ENCODE measurements at regions not wholly inside any gene's neighbourhood (a gene's known extent, or its start where the extent isn't known, plus 50 kb on each side); places are given as distances from the start of the nearest gene placed in this dataset.

DNA sequence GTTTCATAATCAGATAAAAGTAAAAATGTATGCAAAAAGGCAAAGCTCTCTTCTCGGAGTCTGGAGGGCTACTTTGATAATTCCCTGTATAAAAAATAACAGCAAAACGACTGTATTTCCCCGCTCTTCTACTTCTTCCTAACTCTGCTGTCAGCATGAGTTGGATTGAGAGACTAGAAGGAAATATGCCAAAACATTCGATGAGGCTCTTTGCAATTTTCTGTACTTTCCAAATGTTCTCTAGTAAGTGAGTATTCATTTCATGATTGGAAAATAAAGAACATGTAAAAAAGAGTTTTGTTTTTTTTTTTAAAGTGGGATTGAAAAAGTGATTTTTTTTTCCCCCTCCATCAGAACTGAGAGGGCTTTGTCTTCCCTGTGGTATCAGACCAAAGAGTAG, 677.5 kb downstream of the ACTL7B start:
- TF ChIP-seq, protein P1, sequence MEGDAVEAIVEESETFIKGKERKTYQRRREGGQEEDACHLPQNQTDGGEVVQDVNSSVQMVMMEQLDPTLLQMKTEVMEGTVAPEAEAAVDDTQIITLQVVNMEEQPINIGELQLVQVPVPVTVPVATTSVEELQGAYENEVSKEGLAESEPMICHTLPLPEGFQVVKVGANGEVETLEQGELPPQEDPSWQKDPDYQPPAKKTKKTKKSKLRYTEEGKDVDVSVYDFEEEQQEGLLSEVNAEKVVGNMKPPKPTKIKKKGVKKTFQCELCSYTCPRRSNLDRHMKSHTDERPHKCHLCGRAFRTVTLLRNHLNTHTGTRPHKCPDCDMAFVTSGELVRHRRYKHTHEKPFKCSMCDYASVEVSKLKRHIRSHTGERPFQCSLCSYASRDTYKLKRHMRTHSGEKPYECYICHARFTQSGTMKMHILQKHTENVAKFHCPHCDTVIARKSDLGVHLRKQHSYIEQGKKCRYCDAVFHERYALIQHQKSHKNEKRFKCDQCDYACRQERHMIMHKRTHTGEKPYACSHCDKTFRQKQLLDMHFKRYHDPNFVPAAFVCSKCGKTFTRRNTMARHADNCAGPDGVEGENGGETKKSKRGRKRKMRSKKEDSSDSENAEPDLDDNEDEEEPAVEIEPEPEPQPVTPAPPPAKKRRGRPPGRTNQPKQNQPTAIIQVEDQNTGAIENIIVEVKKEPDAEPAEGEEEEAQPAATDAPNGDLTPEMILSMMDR (conservative IDR thresholded peaks at IDR 0.05; ENCODE audit: low read depth in 2 of 2): no peak
- TF ChIP-seq ZNF114 (CRISPR knock-in tag; IDR thresholded peaks at IDR 0.05): no peak
- TF ChIP-seq POLR2AphosphoS5 (IDR thresholded peaks at IDR 0.05; ENCODE audit: low read depth): no peak
- TF ChIP-seq EZH2 (IDR thresholded peaks at IDR 0.05; ENCODE audit: low read depth, unreplicated experiment): no peak
- TF ChIP-seq, protein P2, sequence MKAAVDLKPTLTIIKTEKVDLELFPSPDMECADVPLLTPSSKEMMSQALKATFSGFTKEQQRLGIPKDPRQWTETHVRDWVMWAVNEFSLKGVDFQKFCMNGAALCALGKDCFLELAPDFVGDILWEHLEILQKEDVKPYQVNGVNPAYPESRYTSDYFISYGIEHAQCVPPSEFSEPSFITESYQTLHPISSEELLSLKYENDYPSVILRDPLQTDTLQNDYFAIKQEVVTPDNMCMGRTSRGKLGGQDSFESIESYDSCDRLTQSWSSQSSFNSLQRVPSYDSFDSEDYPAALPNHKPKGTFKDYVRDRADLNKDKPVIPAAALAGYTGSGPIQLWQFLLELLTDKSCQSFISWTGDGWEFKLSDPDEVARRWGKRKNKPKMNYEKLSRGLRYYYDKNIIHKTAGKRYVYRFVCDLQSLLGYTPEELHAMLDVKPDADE (IDR thresholded peaks at IDR 0.05): no peak
- TF ChIP-seq, protein P3, sequence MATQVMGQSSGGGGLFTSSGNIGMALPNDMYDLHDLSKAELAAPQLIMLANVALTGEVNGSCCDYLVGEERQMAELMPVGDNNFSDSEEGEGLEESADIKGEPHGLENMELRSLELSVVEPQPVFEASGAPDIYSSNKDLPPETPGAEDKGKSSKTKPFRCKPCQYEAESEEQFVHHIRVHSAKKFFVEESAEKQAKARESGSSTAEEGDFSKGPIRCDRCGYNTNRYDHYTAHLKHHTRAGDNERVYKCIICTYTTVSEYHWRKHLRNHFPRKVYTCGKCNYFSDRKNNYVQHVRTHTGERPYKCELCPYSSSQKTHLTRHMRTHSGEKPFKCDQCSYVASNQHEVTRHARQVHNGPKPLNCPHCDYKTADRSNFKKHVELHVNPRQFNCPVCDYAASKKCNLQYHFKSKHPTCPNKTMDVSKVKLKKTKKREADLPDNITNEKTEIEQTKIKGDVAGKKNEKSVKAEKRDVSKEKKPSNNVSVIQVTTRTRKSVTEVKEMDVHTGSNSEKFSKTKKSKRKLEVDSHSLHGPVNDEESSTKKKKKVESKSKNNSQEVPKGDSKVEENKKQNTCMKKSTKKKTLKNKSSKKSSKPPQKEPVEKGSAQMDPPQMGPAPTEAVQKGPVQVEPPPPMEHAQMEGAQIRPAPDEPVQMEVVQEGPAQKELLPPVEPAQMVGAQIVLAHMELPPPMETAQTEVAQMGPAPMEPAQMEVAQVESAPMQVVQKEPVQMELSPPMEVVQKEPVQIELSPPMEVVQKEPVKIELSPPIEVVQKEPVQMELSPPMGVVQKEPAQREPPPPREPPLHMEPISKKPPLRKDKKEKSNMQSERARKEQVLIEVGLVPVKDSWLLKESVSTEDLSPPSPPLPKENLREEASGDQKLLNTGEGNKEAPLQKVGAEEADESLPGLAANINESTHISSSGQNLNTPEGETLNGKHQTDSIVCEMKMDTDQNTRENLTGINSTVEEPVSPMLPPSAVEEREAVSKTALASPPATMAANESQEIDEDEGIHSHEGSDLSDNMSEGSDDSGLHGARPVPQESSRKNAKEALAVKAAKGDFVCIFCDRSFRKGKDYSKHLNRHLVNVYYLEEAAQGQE (IDR thresholded peaks at IDR 0.05; ENCODE audit: unreplicated experiment): no peak
- TF ChIP-seq EZH2phosphoT487 (IDR thresholded peaks at IDR 0.05; ENCODE audit: unreplicated experiment): no peak
- TF ChIP-seq CREB1 (CRISPR knock-in tag; IDR thresholded peaks at IDR 0.05; ENCODE audit: low read depth): no peak
- TF ChIP-seq JUNB (IDR thresholded peaks at IDR 0.05; ENCODE audit: unreplicated experiment): no peak
- TF ChIP-seq NANOG (IDR thresholded peaks at IDR 0.05; ENCODE audit: borderline replicate concordance): no peak
- no peak for TF ChIP-seq ZNF331 (CRISPR knock-in tag; IDR thresholded peaks at IDR 0.05; ENCODE audit: low read depth)
- TF ChIP-seq, protein P4, sequence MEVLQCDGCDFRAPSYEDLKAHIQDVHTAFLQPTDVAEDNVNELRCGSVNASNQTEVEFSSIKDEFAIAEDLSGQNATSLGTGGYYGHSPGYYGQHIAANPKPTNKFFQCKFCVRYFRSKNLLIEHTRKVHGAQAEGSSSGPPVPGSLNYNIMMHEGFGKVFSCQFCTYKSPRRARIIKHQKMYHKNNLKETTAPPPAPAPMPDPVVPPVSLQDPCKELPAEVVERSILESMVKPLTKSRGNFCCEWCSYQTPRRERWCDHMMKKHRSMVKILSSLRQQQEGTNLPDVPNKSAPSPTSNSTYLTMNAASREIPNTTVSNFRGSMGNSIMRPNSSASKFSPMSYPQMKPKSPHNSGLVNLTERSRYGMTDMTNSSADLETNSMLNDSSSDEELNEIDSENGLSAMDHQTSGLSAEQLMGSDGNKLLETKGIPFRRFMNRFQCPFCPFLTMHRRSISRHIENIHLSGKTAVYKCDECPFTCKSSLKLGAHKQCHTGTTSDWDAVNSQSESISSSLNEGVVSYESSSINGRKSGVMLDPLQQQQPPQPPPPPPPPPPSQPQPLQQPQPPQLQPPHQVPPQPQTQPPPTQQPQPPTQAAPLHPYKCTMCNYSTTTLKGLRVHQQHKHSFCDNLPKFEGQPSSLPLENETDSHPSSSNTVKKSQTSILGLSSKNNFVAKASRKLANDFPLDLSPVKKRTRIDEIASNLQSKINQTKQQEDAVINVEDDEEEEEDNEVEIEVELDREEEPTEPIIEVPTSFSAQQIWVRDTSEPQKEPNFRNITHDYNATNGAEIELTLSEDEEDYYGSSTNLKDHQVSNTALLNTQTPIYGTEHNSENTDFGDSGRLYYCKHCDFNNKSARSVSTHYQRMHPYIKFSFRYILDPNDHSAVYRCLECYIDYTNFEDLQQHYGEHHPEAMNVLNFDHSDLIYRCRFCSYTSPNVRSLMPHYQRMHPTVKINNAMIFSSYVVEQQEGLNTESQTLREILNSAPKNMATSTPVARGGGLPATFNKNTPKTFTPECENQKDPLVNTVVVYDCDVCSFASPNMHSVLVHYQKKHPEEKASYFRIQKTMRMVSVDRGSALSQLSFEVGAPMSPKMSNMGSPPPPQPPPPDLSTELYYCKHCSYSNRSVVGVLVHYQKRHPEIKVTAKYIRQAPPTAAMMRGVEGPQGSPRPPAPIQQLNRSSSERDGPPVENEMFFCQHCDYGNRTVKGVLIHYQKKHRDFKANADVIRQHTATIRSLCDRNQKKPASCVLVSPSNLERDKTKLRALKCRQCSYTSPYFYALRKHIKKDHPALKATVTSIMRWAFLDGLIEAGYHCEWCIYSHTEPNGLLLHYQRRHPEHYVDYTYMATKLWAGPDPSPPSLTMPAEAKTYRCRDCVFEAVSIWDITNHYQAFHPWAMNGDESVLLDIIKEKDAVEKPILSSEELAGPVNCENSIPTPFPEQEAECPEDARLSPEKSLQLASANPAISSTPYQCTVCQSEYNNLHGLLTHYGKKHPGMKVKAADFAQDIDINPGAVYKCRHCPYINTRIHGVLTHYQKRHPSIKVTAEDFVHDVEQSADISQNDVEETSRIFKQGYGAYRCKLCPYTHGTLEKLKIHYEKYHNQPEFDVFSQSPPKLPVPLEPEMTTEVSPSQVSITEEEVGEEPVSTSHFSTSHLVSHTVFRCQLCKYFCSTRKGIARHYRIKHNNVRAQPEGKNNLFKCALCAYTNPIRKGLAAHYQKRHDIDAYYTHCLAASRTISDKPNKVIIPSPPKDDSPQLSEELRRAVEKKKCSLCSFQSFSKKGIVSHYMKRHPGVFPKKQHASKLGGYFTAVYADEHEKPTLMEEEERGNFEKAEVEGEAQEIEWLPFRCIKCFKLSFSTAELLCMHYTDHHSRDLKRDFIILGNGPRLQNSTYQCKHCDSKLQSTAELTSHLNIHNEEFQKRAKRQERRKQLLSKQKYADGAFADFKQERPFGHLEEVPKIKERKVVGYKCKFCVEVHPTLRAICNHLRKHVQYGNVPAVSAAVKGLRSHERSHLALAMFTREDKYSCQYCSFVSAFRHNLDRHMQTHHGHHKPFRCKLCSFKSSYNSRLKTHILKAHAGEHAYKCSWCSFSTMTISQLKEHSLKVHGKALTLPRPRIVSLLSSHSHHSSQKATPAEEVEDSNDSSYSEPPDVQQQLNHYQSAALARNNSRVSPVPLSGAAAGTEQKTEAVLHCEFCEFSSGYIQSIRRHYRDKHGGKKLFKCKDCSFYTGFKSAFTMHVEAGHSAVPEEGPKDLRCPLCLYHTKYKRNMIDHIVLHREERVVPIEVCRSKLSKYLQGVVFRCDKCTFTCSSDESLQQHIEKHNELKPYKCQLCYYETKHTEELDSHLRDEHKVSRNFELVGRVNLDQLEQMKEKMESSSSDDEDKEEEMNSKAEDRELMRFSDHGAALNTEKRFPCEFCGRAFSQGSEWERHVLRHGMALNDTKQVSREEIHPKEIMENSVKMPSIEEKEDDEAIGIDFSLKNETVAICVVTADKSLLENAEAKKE (CRISPR knock-in tag; IDR thresholded peaks at IDR 0.05): no peak
- no peak for TF ChIP-seq STAT1 (IDR thresholded peaks at IDR 0.05; ENCODE audit: unreplicated experiment)

Measured in GM23338 (cell line).